ENCODE measurements at regions not wholly inside any gene's neighbourhood (a gene's known extent, or its start where the extent isn't known, plus 50 kb on each side); places are given as distances from the start of the nearest gene placed in this dataset.

DNA sequence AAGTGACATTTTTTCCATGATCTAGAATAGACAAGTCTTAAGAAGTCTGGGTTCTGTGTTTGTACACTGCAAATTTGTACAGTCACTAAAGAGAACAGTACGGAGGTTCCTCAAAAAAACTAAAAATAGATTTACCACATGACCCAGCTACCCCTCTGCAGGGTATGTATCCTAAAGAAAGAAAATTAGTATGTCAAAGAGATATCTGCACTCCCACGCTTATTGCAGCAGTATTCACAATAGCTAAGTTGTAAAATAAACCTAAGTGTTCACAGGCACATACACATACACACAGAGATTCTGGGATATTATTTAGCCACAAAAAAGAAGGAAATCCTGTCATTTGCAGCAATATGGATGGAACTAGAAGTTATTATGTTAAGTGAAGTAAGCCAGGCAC is 120.4 kb downstream of the ZIC1 start:
- H3K4me3 ChIP-seq (ENCODE audit: low read depth, low read length), result no peak overlapping the region
- no peak for DNase-seq (ENCODE audit: low read depth)
- no peak for TF ChIP-seq CTCF (IDR thresholded peaks at IDR 0.05; ENCODE audit: insufficient read depth, low read length)

DNA sequence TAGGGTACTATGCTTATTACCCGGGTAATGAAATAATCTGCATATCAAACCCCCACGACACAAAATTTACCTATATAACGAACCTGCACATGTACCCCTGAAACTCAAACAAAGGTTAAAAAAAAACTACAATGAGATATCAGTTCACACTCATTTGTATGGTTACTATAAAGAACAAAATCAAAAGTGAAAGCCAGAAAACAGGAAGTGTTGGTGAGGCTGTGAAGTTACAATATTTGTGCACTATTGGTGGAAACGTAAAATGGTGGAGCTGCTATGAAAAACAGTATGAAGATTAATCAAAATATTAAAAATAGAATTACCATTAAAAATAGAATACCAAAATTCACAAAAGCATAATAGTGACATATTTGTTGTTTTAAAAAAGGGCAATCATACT is 128.9 kb downstream of the ZIC1 start:
- TF ChIP-seq CTCF (IDR thresholded peaks at IDR 0.05; ENCODE audit: insufficient read depth, low read length), result no peak
- no peak overlapping the region for H3K4me3 ChIP-seq (ENCODE audit: low read depth, low read length)
- DNase-seq (ENCODE audit: low read depth), result no peak

DNA sequence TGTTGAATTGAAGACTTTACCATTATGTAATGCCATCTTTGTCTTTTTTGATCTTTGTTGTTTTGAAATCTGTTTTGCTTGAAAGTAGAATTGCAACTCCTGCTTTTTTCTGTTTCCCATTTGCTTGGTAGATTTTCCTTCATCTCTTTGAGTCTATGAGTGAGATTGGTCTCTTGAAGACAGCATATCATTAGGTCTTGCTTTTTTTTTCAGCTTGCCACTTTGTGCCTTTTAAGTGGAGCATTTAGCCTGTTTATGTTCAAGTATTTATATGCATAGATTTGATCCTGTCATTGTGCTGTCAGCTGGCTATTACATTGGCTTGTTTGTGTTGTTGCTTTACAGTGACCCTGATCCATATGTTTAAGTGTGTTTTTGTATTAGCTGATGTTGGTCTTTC is 131.8 kb downstream of the ZIC1 start:
- DNase-seq (ENCODE audit: low read depth), result no peak
- no peak for TF ChIP-seq CTCF (IDR thresholded peaks at IDR 0.05; ENCODE audit: insufficient read depth, low read length)
- no peak overlapping the region for H3K4me3 ChIP-seq (ENCODE audit: low read depth, low read length)

DNA sequence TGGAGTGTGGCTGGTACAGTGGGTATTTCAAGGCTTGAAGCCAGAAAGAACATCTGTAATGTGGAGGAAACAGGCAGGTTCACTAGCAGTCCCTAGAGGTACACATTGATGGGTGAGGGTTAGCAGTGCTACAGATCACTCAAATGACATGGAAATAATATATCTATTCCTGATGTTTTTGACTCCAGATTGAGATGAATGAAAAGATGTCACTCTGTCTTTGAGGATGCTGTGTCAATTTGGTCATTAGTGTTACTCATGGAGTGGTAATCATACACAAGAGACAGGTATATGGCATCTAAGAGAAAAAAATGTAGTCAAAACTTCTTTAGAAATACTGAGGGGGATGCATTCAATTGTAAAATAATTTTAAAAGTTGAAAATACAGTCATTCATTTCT is 135.1 kb downstream of the ZIC1 start:
- no peak for TF ChIP-seq CTCF (IDR thresholded peaks at IDR 0.05; ENCODE audit: insufficient read depth, low read length)
- no peak overlapping the region for H3K4me3 ChIP-seq (ENCODE audit: low read depth, low read length)
- no peak for DNase-seq (ENCODE audit: low read depth)

GRCh38 chr3:147551491-147551890 is 142.3 kb downstream of the ZIC1 start:
- DNase-seq (ENCODE audit: low read depth), result no peak
- no peak overlapping the region for H3K4me3 ChIP-seq (ENCODE audit: low read depth, low read length)
- TF ChIP-seq CTCF (IDR thresholded peaks at IDR 0.05; ENCODE audit: insufficient read depth, low read length), result no peak

DNA sequence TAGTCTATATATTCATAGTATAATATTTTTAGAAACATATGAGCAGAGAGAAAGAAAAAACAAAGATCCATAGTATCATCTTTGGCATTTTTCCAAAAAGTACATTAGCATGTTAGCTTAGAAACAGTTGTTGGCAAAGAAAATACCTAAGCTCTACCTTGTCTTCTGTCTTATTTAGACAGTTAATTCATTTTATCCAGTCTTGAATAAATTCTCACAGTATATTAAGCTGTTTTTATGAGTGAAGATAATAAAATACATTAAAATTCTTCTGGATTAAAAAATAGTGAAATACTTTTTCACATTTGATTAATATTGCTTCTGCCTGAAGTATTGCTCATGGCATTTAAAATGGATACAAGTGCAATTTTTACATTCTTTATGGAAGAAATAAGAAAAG is 145.2 kb downstream of the ZIC1 start:
- DNase-seq (ENCODE audit: low read depth), result no peak
- no peak for TF ChIP-seq CTCF (IDR thresholded peaks at IDR 0.05; ENCODE audit: insufficient read depth, low read length)
- H3K4me3 ChIP-seq (ENCODE audit: low read depth, low read length), result no peak overlapping the region

- no peak overlapping the region for H3K4me3 ChIP-seq (ENCODE audit: low read depth, low read length)
These were observed 163.8 kb downstream of the ZIC1 start for GRCh38 chr3:147572970-147573340.

More at GRCh38 chr3:147572970-147573340, 163.8 kb downstream of the ZIC1 start:
- DNase-seq (ENCODE audit: low read depth), result no peak
- TF ChIP-seq CTCF (IDR thresholded peaks at IDR 0.05; ENCODE audit: insufficient read depth, low read length), result no peak

Measured in fibroblast of the aortic adventitia (primary cell).